ENCODE measurements at regions not wholly inside any gene's neighbourhood (a gene's known extent, or its start where the extent isn't known, plus 50 kb on each side); places are given as distances from the start of the nearest gene placed in this dataset.
A peak's percentile ranks its signal among the peaks of the same experiment; 100 is the strongest.

DNA sequence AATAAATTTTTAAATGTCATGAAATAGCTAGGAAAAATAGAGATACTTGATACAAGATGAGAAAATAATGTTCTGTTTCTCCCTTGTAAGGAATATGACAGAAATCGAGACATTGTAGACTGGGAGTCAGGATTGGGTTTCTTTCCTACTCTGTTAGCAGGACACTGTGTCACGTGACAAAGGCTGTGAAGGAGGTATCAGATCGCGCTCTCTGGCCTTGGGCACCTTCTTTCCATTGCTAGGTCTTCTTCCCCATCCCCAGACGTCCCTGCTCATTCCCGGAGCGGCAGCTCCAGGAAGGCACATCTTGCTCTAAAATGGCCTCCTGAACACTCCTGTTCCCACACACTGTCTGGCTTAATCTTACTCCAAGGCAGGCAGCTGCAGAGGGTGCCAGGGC lies 133.4 kb downstream of the TM9SF2 start:
- DNase-seq: no peak

GRCh38 chr13:99630269-99630898 lies 129.1 kb downstream of the TM9SF2 start:
- no peak for DNase-seq

GRCh38 chr13:99629641-99630040 lies 128.4 kb downstream of the TM9SF2 start:
- DNase-seq: no peak

GRCh38 chr13:99628442-99628841 lies 127.2 kb downstream of the TM9SF2 start:
- no peak for DNase-seq

DNA sequence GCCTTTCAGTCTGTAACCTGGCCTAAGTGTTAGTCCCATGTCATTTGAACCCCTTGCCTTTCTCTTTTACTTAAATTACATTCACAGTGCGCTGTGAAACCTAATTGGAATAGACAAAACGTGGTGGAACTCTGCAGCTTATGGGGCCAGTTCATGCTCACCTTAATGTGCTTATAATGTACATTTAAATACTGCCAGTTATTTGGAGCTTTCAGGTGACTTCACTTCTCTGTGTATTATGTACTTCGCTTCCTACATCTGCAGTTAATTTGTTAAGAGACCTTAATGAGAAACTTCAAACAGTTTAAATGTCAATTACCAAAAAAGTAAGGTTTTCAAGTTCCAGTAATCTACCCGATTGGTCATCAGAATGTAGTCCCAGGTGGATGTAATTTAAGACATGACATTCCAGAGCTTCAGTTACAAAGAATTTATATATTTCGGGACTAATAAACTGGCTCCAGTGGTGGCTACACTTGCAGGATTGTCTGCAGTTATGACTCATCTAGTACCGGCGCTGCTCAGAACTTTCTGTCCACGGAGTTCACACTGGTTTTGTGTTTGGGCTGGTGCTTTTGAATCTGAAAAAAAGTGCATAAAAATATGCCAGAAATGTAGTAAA lies 125.3 kb downstream of the TM9SF2 start:
- no peak for DNase-seq

DNA sequence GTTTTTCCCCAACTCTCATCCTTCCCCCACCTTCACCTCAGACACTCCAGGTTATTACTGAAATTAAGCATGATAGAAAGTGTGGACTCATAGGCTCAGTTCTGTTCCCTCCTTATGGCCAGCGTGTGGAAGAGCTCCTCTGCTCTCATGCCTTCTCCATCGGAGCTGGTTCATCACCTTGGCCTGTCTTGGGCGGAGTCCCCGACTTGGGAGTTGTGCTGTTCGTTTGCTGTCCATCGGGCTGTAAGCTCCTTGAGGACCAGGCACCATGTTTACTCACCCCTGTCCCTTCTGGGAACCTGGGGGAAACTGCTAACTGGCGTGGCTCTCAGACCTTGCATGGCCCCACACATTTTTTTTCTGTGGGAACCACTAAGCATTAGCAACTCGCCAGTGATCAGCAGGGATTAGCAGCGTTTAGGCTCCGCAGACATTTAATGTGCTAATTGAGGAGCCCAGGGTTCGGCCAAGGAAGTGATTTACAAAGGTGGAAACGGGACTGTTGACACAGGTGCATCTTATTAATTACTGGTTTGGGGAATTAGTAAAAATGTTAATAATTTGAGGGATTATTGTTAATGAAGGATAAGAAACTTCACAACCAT lies 123.8 kb downstream of the TM9SF2 start:
- no peak for DNase-seq

- no peak for DNase-seq
Measured at GRCh38 chr13:99620806-99621205, 119.5 kb downstream of the TM9SF2 start.

DNA sequence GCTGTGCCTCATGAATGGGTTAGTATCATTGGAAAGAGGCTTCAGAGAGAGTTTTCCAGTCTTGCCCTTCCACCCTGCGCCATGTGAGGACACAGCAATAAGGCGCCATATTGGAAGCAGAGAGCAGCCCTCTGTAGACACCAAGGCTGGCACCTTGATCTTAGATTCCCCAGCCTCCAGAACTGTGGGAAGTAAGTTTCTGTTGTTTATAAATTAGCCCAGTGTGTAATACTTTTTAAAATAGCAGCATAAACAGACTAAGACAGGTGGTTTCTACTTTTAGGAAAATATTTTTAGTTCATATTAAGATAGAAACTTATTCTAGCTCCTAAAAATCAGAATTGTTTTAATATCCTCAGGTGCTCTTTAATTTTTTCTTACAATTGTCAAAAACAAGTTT lies 117.9 kb downstream of the TM9SF2 start:
- no peak for DNase-seq

DNA sequence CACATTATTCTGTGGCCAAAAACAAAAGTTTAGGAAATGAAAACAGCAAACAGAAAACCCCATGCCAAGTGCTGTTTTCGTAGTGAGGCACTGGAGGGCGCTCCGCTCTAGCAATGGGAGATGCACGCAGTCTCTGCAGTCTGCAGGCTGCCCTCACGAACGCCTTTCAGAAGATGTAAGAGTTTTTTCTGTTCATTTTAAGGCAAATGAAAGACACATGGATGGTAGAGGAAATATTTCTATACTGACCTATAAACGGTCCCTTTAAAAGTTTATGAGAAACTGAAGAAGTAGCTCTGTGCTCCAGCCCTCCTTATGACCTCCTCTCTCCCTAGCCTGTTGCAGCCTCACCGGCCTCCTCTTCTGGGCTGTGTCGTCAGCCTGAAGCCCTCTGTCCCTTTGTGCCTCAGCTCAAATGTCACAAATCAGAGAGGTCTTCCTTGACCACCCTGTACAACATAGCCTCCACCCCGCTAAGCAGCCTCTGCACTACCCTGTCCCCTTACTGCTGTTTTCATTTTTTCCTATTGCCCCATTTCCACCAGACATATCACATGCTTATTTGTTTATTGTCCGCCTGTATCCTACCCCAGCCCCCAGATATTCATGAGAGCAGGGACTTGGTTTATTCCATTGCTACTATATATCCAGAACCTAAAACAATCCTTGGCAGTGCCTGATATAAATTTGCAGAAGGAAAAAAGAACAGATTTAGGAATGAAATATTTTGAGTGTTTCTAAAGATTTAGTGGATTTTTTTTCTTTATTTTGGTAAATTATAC lies 116.4 kb downstream of the TM9SF2 start:
- DNase-seq: peak in 1 of 2 donors; percentile 20

GRCh38 chr13:99614465-99614885 lies 113.2 kb downstream of the TM9SF2 start:
- peak; percentile 11 to 19 for DNase-seq

Data from inflammatory macrophage treated with lipopolysaccharide for 1 hour (primary cell).